NB4 (cell line): ENCODE measurements at regions not wholly inside any gene's neighbourhood (a gene's known extent, or its start where the extent isn't known, plus 50 kb on each side); places are given as distances from the start of the nearest gene placed in this dataset.

Experiments
- DNase-seq: peaks from one replicate; pipeline ENCODE4 v3.0.0; 2010; ENCODE audit warnings: low read depth
- H3K4me3 ChIP-seq: one replicate; pipeline ENCODE4 v1.5.1; 2011; ENCODE audit warnings: mild to moderate bottlenecking, low read depth, low read length, moderate library complexity
- MYC ChIP-seq: IDR thresholded peaks from 2 replicates; pipeline ENCODE4 v1.6.1; 2011; ENCODE audit warnings: low read depth, low read length
- POLR2A ChIP-seq: IDR thresholded peaks from 2 replicates; pipeline ENCODE4 v1.6.1; 2011; ENCODE audit warnings: mild to moderate bottlenecking; ENCODE audit not compliant: insufficient read length; ENCODE audit errors: extremely low read depth
- TF ChIP-seq, protein P1 (sequence below): IDR thresholded peaks from 2 replicates; pipeline ENCODE4 v1.6.1; 2011; ENCODE audit warnings: low read depth, low read length
- TF ChIP-seq, protein P2 (sequence below): IDR thresholded peaks from one replicate; pipeline ENCODE4 v1.5.1; 2012; ENCODE audit warnings: low read depth, low read length

DNA sequence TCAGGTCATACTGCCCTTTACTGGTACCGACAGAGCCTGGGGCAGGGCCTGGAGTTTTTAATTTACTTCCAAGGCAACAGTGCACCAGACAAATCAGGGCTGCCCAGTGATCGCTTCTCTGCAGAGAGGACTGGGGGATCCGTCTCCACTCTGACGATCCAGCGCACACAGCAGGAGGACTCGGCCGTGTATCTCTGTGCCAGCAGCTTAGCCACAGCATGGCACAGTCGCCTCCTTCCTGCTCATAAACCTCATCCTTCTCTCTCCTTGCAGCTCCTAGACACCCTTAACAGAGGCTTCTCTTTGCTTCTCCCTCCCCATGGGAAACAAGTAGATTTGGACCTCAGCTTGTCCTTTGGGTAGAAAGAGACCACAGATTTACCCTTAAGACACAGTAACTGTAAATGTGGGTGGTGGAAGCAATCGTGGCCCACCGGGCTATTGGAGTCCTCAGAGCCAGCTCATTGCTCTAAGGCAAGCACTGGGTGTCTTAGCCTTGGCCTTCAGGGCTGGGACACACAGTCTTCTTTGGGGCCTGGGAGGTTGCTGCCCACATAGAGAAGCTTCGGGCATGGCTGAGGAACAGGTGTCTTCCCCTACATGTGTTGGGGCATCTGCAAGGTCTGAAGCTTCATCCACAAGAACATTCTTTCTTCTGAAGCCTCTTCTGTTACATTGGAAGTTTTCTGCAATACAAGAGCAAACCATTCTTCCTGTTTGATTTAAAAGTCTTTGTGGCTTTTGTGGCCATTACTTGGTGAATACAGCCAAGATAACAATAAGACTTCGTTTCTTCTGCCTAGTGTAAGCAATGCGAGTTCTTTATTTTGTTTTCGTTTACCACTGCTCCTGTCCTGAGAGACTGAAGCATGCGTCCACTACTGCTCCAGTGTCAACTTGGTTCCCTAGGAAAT is 95.5 kb upstream of the PRSS58 start:
- DNase-seq, result peak; percentile 46
- H3K4me3 ChIP-seq, result no peak overlapping the region
- TF ChIP-seq, protein P1, sequence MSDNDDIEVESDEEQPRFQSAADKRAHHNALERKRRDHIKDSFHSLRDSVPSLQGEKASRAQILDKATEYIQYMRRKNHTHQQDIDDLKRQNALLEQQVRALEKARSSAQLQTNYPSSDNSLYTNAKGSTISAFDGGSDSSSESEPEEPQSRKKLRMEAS, result no peak
- TF ChIP-seq, protein P2, sequence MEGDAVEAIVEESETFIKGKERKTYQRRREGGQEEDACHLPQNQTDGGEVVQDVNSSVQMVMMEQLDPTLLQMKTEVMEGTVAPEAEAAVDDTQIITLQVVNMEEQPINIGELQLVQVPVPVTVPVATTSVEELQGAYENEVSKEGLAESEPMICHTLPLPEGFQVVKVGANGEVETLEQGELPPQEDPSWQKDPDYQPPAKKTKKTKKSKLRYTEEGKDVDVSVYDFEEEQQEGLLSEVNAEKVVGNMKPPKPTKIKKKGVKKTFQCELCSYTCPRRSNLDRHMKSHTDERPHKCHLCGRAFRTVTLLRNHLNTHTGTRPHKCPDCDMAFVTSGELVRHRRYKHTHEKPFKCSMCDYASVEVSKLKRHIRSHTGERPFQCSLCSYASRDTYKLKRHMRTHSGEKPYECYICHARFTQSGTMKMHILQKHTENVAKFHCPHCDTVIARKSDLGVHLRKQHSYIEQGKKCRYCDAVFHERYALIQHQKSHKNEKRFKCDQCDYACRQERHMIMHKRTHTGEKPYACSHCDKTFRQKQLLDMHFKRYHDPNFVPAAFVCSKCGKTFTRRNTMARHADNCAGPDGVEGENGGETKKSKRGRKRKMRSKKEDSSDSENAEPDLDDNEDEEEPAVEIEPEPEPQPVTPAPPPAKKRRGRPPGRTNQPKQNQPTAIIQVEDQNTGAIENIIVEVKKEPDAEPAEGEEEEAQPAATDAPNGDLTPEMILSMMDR, result no peak
- TF ChIP-seq POLR2A (no peak), MYC (no peak)

DNA sequence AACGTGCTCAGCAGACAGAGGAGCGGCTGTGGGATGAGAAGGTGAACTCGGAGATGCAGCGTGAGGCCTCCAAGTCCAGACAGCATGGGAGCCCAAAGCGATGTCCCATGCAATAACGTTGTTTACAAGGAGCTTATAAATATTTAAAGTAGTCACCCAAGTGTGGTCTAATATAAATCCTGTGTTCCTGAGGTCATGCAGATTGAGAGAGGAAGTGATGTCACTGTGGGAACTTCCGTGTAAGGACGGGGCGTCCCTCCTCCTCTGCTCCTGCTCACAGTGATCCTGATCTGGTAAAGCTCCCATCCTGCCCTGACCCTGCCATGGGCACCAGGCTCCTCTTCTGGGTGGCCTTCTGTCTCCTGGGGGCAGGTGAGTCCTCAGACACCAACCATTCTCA is 94.7 kb upstream of the PRSS58 start:
- no peak overlapping the region for H3K4me3 ChIP-seq
- TF ChIP-seq POLR2A (no peak), MYC (no peak)
- TF ChIP-seq, protein P1, result no peak
- TF ChIP-seq, protein P2, result no peak
- peak; percentile 20 for DNase-seq

DNA sequence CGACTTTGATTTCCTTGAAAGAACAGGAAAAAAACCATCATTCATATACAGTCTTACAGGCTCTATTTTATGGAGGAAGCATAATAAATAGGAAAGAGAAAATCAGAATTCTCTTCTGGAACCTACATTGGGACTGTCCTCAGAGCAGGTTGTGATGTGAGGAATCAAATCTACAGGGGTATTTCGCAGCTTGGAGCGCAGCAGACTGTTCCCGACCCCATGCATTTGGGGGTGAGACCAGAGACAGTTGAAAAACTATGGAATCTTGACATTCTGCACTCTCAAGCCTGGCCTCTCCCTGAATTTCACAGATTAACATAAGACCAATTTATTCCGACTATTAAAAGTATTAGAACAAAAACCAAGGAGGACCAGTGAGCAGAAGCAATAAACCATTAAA is 93.3 kb upstream of the PRSS58 start:
- no peak overlapping the region for H3K4me3 ChIP-seq
- no peak for DNase-seq
- TF ChIP-seq, protein P1, result no peak
- TF ChIP-seq, protein P2, result no peak
- no peak for TF ChIP-seq POLR2A
- TF ChIP-seq MYC, result no peak

DNA sequence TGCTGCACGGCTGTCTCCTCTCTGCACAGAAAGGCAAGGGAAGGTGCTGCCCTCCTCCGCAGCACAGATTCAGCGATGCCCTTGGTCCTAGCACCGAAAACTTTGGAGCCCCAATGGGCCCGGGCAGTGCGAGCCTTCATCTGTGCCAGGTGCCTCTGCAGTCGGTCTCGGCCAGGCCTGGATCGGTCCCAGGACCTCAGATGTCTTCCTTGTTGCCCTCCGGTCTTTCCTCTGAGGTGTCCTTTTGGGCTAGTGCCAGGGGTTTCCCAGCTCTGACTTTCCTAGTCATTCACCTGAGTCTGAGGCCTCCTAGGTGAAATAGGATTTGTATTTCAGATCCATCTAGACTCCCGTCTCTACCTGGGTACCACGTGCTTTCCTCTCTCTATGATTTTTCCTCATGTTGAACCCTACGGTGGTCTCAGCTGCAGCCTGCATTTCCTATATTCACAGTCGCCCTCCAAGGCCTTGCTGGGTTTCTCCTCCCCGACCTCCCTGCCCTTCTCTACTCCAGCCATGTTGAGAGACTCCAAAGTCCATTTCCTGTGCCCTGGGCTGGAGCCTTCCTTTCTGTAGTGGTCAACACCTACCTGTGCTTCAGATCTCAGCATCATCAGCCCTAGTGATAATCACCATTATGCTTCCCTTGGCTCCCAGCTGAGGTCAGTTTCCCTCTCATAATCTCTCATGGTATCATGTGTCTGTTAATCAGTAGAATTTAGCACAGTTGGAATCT is 92.0 kb upstream of the PRSS58 start:
- DNase-seq, result no peak
- H3K4me3 ChIP-seq, result no peak overlapping the region
- TF ChIP-seq POLR2A (no peak), MYC (no peak)
- TF ChIP-seq, protein P1, result no peak
- TF ChIP-seq, protein P2, result no peak

GRCh38 chr7:142348921-142349405 is 91.1 kb upstream of the PRSS58 start:
- DNase-seq, result no peak
- H3K4me3 ChIP-seq, result no peak overlapping the region
- TF ChIP-seq, protein P2, result no peak
- TF ChIP-seq MYC, result no peak
- TF ChIP-seq, protein P1, result no peak
- no peak for TF ChIP-seq POLR2A
